ENCODE measurements at regions not wholly inside any gene's neighbourhood (a gene's known extent, or its start where the extent isn't known, plus 50 kb on each side); places are given as distances from the start of the nearest gene placed in this dataset.

DNA sequence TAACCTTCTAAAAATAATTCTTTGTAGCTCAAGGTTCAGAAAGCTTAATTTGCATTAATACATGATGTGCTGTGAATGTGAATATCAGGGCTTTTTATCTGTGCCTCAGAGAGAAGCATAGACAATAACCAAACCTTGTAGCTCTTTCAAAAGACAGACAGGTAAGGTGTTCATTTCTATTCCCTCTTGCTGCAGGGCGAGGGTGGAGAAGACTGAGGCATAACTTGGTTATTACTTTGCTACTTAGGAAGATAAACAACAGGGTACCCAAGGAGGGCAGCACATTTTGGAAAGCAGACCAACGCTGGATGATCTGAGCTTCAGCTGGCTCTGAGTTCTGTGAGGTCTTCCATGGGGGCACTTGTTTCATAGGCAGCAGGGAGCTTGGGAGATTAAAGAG, 408.6 kb upstream of the RARB start:
- TF ChIP-seq, protein P1, sequence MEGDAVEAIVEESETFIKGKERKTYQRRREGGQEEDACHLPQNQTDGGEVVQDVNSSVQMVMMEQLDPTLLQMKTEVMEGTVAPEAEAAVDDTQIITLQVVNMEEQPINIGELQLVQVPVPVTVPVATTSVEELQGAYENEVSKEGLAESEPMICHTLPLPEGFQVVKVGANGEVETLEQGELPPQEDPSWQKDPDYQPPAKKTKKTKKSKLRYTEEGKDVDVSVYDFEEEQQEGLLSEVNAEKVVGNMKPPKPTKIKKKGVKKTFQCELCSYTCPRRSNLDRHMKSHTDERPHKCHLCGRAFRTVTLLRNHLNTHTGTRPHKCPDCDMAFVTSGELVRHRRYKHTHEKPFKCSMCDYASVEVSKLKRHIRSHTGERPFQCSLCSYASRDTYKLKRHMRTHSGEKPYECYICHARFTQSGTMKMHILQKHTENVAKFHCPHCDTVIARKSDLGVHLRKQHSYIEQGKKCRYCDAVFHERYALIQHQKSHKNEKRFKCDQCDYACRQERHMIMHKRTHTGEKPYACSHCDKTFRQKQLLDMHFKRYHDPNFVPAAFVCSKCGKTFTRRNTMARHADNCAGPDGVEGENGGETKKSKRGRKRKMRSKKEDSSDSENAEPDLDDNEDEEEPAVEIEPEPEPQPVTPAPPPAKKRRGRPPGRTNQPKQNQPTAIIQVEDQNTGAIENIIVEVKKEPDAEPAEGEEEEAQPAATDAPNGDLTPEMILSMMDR (IDR thresholded peaks at IDR 0.05; ENCODE audit: extremely low read depth, insufficient read depth, missing control alignments), result no peak
- no peak for DNase-seq (ENCODE audit: low spot score)
- in situ Hi-C loops (cut with MboI; ENCODE audit: low pct_unique_long_range_greater_than_20kb, low sequenced_read_pairs, unreplicated experiment), result no loop called here

DNA sequence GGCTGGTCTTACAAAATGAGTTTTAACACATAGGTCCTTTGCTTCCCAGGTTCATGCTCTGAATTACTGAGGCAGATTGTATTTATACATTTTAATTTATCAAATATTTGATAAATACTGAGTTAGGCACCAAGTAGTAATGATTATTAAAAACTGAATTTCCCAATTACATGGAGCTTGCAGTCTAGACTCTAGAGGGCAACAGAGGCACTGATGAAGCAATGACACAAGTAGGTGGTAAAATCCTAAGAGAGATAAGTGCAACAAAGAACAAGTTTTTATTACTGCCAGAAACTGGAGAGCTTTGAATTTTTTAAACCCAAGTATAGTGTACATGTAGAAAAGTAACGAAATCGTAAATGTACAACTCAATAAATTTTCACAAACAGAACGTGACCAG, 406.2 kb upstream of the RARB start:
- in situ Hi-C loops (cut with MboI; ENCODE audit: low pct_unique_long_range_greater_than_20kb, low sequenced_read_pairs, unreplicated experiment), result no loop called here
- no peak for DNase-seq (ENCODE audit: low spot score)
- TF ChIP-seq, protein P1 (IDR thresholded peaks at IDR 0.05; ENCODE audit: extremely low read depth, insufficient read depth, missing control alignments), result peak; percentile 18

DNA sequence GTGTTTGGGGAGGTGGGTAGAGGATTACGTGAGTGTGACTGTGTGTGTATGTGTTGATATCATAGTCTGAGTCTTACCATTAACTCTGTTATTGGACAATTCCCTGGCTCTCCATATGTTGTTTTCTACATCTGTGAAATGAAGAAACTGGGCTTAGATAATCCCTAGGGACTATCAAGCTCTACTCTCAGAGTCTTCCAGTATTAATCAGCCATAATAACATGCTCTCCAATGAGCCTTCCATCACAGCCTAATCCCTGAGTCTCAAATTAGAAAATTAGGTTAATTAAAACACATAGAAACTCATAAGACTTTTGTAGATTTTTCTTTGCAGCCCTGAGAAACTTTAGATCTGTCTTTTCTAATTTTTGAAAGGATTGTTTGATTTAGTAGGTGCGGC, 404.2 kb upstream of the RARB start:
- in situ Hi-C loops (cut with MboI; ENCODE audit: low pct_unique_long_range_greater_than_20kb, low sequenced_read_pairs, unreplicated experiment), result no loop called here
- no peak for DNase-seq (ENCODE audit: low spot score)
- TF ChIP-seq, protein P1 (IDR thresholded peaks at IDR 0.05; ENCODE audit: extremely low read depth, insufficient read depth, missing control alignments), result no peak

DNA sequence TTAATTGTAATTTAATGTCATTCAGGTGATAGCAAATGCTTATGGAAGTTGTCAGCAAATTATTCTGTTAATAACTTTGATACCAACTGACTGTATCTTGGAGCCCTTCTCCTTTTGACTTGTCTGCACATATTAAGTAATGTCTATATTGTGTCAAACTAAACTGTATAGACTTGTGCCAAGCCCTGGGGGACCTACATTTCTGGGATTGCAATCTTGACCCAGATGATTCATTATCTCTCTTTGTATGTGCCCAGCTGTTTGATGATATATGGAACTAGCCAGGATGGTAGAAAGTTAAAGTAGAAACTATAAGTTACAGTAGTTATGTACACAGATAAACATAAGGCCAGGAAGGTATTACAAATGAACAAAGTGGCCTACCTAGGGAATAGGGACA, 402.8 kb upstream of the RARB start:
- no peak for DNase-seq (ENCODE audit: low spot score)
- TF ChIP-seq, protein P1 (IDR thresholded peaks at IDR 0.05; ENCODE audit: extremely low read depth, insufficient read depth, missing control alignments), result no peak
- in situ Hi-C loops (cut with MboI; ENCODE audit: low pct_unique_long_range_greater_than_20kb, low sequenced_read_pairs, unreplicated experiment), result no loop called here

DNA sequence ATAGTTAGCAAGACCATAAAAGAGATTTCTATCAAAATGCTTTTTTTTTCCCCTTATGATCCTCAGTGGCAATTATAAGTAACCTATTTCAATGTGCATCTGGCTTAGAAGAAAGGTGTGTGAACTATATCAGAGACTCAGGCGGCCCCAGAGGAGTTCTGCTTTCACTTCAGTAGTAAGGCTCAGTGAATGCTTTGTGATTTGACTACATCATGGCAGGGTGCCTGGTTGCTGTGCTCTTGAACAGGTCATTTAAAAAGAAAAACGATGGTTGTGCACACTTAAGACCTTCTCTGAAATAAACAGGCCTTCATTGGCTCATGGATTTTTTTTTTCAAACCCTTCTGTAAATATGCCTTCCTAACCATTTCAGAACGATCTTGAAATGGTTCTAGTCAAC, 400.4 kb upstream of the RARB start:
- no peak for DNase-seq (ENCODE audit: low spot score)
- TF ChIP-seq, protein P1 (IDR thresholded peaks at IDR 0.05; ENCODE audit: extremely low read depth, insufficient read depth, missing control alignments), result no peak
- in situ Hi-C loops (cut with MboI; ENCODE audit: low pct_unique_long_range_greater_than_20kb, low sequenced_read_pairs, unreplicated experiment), result no loop called here

DNA sequence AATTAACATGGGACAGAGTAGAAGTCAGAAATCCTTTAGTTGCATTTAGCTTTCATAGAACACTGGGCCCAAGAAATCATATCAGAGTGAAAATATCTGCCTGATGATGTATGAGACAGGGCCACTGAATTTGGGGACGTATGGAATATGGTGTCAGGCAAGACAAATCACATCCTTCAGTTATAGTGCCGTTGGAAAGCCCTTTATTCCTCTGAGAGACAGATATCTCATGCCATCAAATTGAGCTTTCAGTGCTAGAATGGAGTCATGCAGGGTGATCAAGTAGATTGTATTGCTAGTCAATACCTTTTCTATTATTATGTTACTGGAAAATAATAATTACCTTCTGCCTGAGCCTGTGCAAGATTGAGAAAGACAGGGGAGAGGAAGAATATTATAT, 398.2 kb upstream of the RARB start:
- in situ Hi-C loops (cut with MboI; ENCODE audit: low pct_unique_long_range_greater_than_20kb, low sequenced_read_pairs, unreplicated experiment), result no loop called here
- TF ChIP-seq, protein P1 (IDR thresholded peaks at IDR 0.05; ENCODE audit: extremely low read depth, insufficient read depth, missing control alignments), result no peak
- DNase-seq (ENCODE audit: low spot score), result no peak

DNA sequence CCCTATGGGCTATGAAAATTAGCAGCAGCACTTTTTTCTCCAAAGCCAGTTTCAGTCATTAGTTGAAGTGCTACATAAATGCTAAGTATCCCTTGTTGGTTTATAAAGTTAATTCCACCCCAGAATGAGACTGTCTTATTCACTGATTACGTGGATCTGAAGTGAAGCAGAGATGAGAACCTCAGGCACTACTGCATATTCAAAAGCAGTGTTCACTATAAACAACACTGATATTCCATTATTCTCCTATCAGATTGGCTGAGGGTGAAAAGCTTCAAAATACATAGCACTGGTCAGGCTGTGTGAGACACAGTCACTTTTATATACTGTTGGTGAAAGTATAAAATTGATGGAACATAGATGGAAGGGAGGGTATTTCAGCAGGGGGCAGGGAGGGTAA, 395.7 kb upstream of the RARB start:
- no peak for DNase-seq (ENCODE audit: low spot score)
- in situ Hi-C loops (cut with MboI; ENCODE audit: low pct_unique_long_range_greater_than_20kb, low sequenced_read_pairs, unreplicated experiment), result no loop called here
- TF ChIP-seq, protein P1 (IDR thresholded peaks at IDR 0.05; ENCODE audit: extremely low read depth, insufficient read depth, missing control alignments), result no peak

All from GM13977 (cell line).